ENCODE measurements at regions not wholly inside any gene's neighbourhood (a gene's known extent, or its start where the extent isn't known, plus 50 kb on each side); places are given as distances from the start of the nearest gene placed in this dataset.

DNA sequence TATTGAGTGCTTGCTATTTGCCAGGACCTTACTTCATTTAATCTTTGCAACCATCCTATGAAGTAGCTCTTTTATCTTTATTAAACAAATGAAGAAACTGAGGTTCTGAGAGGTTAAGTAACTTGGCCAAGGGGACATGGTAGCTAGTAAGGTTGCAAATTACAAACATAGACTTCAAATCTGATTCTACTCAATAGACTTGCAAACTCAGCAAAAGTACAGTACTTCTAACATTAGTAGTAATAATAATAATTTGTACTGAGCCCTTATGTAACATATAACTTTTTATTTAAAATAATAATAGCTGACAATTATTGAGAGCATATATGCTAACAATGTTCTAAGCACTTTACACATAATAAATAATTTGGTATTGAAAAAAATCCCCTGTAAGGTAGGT, 255.7 kb upstream of the ATP5MC3 start:
- intact Hi-C loops (cut with DNase I; ENCODE audit: low total_unique reads) = no loop called here
- DNase-seq = no peak
- no peak for TF ChIP-seq POLR2A (IDR thresholded peaks at IDR 0.05)
- TF ChIP-seq, protein P1, sequence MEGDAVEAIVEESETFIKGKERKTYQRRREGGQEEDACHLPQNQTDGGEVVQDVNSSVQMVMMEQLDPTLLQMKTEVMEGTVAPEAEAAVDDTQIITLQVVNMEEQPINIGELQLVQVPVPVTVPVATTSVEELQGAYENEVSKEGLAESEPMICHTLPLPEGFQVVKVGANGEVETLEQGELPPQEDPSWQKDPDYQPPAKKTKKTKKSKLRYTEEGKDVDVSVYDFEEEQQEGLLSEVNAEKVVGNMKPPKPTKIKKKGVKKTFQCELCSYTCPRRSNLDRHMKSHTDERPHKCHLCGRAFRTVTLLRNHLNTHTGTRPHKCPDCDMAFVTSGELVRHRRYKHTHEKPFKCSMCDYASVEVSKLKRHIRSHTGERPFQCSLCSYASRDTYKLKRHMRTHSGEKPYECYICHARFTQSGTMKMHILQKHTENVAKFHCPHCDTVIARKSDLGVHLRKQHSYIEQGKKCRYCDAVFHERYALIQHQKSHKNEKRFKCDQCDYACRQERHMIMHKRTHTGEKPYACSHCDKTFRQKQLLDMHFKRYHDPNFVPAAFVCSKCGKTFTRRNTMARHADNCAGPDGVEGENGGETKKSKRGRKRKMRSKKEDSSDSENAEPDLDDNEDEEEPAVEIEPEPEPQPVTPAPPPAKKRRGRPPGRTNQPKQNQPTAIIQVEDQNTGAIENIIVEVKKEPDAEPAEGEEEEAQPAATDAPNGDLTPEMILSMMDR (IDR thresholded peaks at IDR 0.05) = no peak
- no peak overlapping the region for H3K27ac ChIP-seq
- no peaks in the 10 kb centered on the region for H3K9me3 ChIP-seq
- H3K4me1 ChIP-seq = no peaks in the 10 kb centered on the region
- no peaks in the 10 kb centered on the region for H3K27me3 ChIP-seq
- H3K36me3 ChIP-seq = no peaks in the 10 kb centered on the region
- H3K4me3 ChIP-seq = no peak overlapping the region

DNA sequence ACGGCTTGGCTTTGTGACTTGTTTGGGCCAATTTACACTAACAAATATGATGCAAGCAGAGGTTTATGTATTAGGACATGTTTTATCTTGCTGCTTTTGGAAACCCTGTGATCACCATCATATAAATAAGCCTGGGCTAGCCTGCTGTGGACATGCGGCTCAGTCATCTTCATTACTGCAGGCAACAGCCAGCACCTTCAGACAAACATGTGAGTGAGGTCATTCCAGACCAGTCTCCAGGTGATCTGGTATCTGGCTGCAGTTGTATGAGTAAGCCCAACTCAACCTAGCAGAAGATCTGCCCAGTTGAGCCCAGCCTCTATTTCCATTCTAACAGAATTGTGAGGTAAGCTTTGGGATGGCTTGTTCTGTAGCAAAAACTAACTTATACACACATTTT, 254.6 kb upstream of the ATP5MC3 start:
- intact Hi-C loops (cut with DNase I; ENCODE audit: low total_unique reads) = no loop called here
- no peak overlapping the region for H3K4me3 ChIP-seq
- TF ChIP-seq POLR2A (IDR thresholded peaks at IDR 0.05) = no peak
- TF ChIP-seq, protein P1 (IDR thresholded peaks at IDR 0.05) = no peak

DNA sequence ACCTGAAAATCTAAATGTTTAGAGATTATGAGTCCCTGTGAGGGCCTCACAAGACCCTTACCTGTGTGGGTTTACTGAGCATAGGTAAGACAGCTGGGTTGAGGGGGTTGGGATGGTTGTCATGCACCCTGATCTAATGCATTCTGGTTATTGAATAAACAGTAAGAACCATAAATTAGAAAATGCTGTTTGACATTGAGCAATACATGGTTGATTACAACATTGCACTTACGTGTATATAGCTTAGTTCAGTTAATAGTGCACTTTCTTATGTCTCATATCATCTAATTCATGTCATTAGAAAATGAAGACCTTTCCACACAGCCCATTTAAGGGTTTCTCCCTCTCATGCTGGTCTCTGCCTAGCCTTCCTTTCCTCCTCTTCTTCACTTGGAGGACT, 253.5 kb upstream of the ATP5MC3 start:
- no peaks in the 10 kb centered on the region for H3K27me3 ChIP-seq
- H3K36me3 ChIP-seq = no peaks in the 10 kb centered on the region
- intact Hi-C loops (cut with DNase I; ENCODE audit: low total_unique reads) = no loop called here
- TF ChIP-seq, protein P1 (IDR thresholded peaks at IDR 0.05) = no peak
- no peak for TF ChIP-seq POLR2A (IDR thresholded peaks at IDR 0.05)
- no peaks in the 10 kb centered on the region for H3K9me3 ChIP-seq
- no peak for DNase-seq
- H3K27ac ChIP-seq = no peak overlapping the region
- H3K4me3 ChIP-seq = no peak overlapping the region
- H3K4me1 ChIP-seq = no peaks in the 10 kb centered on the region

More for the DNA sequence above, 254.6 kb upstream of the ATP5MC3 start:
- Histone ChIP-seq H3K36me3 (no peaks in the 10 kb centered on the region), H3K9me3 (no peaks in the 10 kb centered on the region), H3K4me1 (no peaks in the 10 kb centered on the region), H3K27me3 (no peaks in the 10 kb centered on the region), H3K27ac (no peak overlapping the region)
- no peak for DNase-seq

DNA sequence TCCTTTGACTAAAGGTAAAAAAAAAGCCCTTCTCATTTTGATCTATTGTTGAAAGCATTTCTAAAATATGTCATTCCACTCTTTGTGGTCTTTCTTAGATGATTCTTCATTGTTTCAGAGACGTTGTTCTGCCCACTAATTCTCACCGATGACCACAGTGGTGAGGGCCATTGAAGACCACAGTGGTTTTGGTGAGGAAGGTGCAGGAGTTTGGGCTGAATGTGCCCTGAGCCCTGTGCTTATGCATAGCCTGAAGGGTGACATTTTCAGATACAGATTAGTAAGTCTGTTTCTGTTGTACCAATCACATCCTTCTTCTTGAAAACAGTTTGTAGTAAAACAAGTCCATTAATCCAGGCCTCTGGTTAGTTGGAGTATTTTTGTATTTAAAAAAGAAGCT, 251.3 kb upstream of the ATP5MC3 start:
- H3K4me3 ChIP-seq = no peak overlapping the region
- H3K4me1 ChIP-seq = no peaks in the 10 kb centered on the region
- intact Hi-C loops (cut with DNase I; ENCODE audit: low total_unique reads) = no loop called here
- H3K9me3 ChIP-seq = no peaks in the 10 kb centered on the region
- TF ChIP-seq, protein P1 (IDR thresholded peaks at IDR 0.05) = no peak
- TF ChIP-seq POLR2A (IDR thresholded peaks at IDR 0.05) = no peak
- H3K36me3 ChIP-seq = no peaks in the 10 kb centered on the region
- no peaks in the 10 kb centered on the region for H3K27me3 ChIP-seq
- H3K27ac ChIP-seq = no peak overlapping the region
- DNase-seq = no peak

DNA sequence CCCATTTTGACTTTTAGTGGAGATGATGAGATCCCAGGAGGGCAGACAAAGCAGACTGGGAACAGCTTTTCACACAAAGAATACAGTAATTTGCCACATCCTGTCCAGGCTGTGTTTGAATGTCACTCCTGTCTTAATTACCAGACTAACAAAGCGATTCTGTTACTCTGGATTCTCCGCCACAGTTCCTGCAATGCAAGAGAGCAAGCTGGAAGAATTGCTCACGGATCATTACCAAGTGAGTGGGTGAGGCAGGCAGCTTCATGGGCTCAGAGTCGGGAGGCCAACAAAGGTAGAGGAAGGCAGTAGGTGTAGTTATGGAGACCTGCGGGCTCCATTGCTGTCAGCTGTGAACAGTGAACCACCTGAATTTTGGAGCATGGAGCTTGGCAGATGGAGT, 250.5 kb upstream of the ATP5MC3 start:
- H3K36me3 ChIP-seq = no peaks in the 10 kb centered on the region

More for the DNA sequence above, 250.5 kb upstream of the ATP5MC3 start:
- no peak for TF ChIP-seq POLR2A (IDR thresholded peaks at IDR 0.05)
- TF ChIP-seq, protein P1 (IDR thresholded peaks at IDR 0.05) = no peak
- Histone ChIP-seq H3K4me3 (no peak overlapping the region), H3K27me3 (no peaks in the 10 kb centered on the region), H3K9me3 (no peaks in the 10 kb centered on the region), H3K4me1 (no peaks in the 10 kb centered on the region), H3K27ac (no peak overlapping the region)
- intact Hi-C loops (cut with DNase I; ENCODE audit: low total_unique reads) = no loop called here
- no peak for DNase-seq

All from uterus (tissue), 3 donors.